Neural progenitor cell (in vitro differentiated cells): ENCODE measurements at regions not wholly inside any gene's neighbourhood (a gene's known extent, or its start where the extent isn't known, plus 50 kb on each side); places are given as distances from the start of the nearest gene placed in this dataset.

Source experiments
- DNase-seq: peaks from one replicate; pipeline ENCODE4 v3.0.0-alpha.2; 2016; ENCODE audit warnings: low spot score
- H2AFZ ChIP-seq: fragments of 200-600 bp; sonication (generic); replicated peaks from 2 replicates; pipeline ENCODE4 v1.6.1; 2016; ENCODE audit warnings: antibody characterized with exemption
- H3F3A ChIP-seq: fragments of 200-600 bp; sonication (generic); 2 replicates; pipeline ENCODE4 v1.6.1; 2016; ENCODE audit warnings: antibody characterized with exemption, low read depth
- H3K27ac ChIP-seq: fragments of 200-600 bp; sonication (generic); 2 replicates; pipeline ENCODE4 v1.5.1; 2016; ENCODE audit warnings: mild to moderate bottlenecking
- H3K27me3 ChIP-seq: fragments of 200-600 bp; sonication (generic); 2 replicates; pipeline ENCODE4 v1.6.1; 2016; ENCODE audit warnings: mild to moderate bottlenecking, moderate library complexity
- H3K36me3 ChIP-seq: fragments of 200-600 bp; sonication (generic); 2 replicates; pipeline ENCODE4 v1.5.1; 2016
- H3K4me1 ChIP-seq: fragments of 200-600 bp; sonication (generic); 2 replicates; pipeline ENCODE4 v1.6.1; 2016; ENCODE audit warnings: mixed run types
- H3K4me2 ChIP-seq: fragments of 200-600 bp; sonication (generic); 2 replicates; pipeline ENCODE4 v1.6.1; 2016
- H3K4me3 ChIP-seq: fragments of 200-600 bp; sonication (generic); 2 replicates; pipeline ENCODE4 v1.5.1; 2016
- H3K79me2 ChIP-seq: fragments of 200-600 bp; sonication (generic); 2 replicates; pipeline ENCODE4 v1.6.1; 2016; ENCODE audit warnings: low read depth
- H3K9ac ChIP-seq: fragments of 200-600 bp; sonication (generic); 2 replicates; pipeline ENCODE4 v1.6.1; 2016
- H3K9me3 ChIP-seq: fragments of 200-600 bp; sonication (generic); 2 replicates; pipeline ENCODE4 v1.5.1; 2016; ENCODE audit warnings: low read depth
- H4K20me1 ChIP-seq: fragments of 200-600 bp; sonication (generic); 2 replicates; pipeline ENCODE4 v1.6.1; 2016; ENCODE audit warnings: low read depth
- H3K27ac Mint-ChIP-seq: 3 replicates; pipeline ENCODE4 v1.8.0; 2021; ENCODE audit warnings: mixed read lengths
- H3K27me3 Mint-ChIP-seq: 2 replicates; pipeline ENCODE4 v1.8.0; 2022; ENCODE audit warnings: low read depth, mild to moderate bottlenecking, inconsistent platforms, moderate library complexity, mixed read lengths; ENCODE audit not compliant: insufficient read depth
- H3K36me3 Mint-ChIP-seq: 3 replicates; pipeline ENCODE4 v1.8.0; 2021; ENCODE audit warnings: mixed read lengths
- H3K4me1 Mint-ChIP-seq: 3 replicates; pipeline ENCODE4 v1.8.0; 2021; ENCODE audit warnings: mixed read lengths
- H3K4me3 Mint-ChIP-seq: 3 replicates; pipeline ENCODE4 v1.8.0; 2021; ENCODE audit warnings: mild to moderate bottlenecking, moderate library complexity, mixed read lengths
- H3K9me3 Mint-ChIP-seq: 3 replicates; pipeline ENCODE4 v1.8.0; 2020; ENCODE audit warnings: mixed read lengths
- EZH2 ChIP-seq: fragments of 200-600 bp; sonication (generic); IDR thresholded peaks from 2 replicates; pipeline ENCODE4 v1.6.1; 2017; ENCODE audit warnings: antibody characterized with exemption, mild to moderate bottlenecking, moderate library complexity
- EZH2phosphoT487 ChIP-seq: fragments of 200-600 bp; sonication (generic); IDR thresholded peaks from 2 replicates; pipeline ENCODE4 v1.6.1; 2017; ENCODE audit warnings: antibody characterized with exemption
- TF ChIP-seq, protein P1 (sequence below): fragments of 200-600 bp; sonication (generic); IDR thresholded peaks from 2 replicates; pipeline ENCODE4 v1.5.1; 2017; ENCODE audit warnings: antibody characterized with exemption, mild to moderate bottlenecking

DNA sequence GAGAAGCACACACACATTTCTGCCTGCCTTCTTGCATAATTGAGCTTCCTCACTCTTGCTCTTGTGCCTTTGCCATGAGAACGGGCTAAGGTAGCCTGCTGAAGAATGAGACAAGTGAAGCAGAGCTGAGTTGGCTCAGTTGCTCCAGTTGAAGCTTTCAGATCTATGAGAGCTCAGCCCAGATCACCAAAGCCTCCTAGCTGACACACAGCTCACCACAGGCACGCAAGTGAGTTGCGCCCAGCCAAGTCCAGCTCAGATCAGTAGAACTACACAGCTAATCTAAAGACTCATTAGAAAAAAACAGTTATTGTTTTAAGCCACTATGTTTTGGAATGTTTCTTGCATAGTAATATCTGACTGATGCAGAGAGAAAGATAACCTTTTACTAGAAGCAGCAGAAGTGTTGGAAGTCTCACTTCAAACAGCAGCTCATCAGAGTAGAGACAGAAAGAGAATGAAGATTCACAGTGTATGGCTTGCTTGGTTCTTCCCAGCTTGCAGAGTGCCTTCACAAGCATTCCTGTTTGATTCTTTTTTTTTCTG is 362.4 kb downstream of the MID1IP1 start:
- no peak for DNase-seq
- peaks cover 8% of the 10 kb centered on the region for H3K9me3 Mint-ChIP-seq
- Histone ChIP-seq H3K79me2 (no peaks in the 10 kb centered on the region), H3K9me3 (no peaks in the 10 kb centered on the region), H2AFZ (no peak overlapping the region), H3F3A (no peaks in the 10 kb centered on the region), H3K4me2 (no peak overlapping the region), H3K4me3 (no peak overlapping the region), H3K9ac (no peak overlapping the region), H3K27ac (no peak overlapping the region), H3K4me1 (no peaks in the 10 kb centered on the region), H4K20me1 (no peaks in the 10 kb centered on the region), H3K27me3 (peaks cover 30% of the 10 kb centered on the region), H3K36me3 (no peaks in the 10 kb centered on the region)
- peaks cover 2% of the 10 kb centered on the region for H3K4me1 Mint-ChIP-seq
- H3K27ac Mint-ChIP-seq: no peak overlapping the region
- TF ChIP-seq EZH2phosphoT487 (no peak), EZH2 (no peak)
- TF ChIP-seq, protein P1, sequence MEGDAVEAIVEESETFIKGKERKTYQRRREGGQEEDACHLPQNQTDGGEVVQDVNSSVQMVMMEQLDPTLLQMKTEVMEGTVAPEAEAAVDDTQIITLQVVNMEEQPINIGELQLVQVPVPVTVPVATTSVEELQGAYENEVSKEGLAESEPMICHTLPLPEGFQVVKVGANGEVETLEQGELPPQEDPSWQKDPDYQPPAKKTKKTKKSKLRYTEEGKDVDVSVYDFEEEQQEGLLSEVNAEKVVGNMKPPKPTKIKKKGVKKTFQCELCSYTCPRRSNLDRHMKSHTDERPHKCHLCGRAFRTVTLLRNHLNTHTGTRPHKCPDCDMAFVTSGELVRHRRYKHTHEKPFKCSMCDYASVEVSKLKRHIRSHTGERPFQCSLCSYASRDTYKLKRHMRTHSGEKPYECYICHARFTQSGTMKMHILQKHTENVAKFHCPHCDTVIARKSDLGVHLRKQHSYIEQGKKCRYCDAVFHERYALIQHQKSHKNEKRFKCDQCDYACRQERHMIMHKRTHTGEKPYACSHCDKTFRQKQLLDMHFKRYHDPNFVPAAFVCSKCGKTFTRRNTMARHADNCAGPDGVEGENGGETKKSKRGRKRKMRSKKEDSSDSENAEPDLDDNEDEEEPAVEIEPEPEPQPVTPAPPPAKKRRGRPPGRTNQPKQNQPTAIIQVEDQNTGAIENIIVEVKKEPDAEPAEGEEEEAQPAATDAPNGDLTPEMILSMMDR: no peak
- H3K4me3 Mint-ChIP-seq: no peak overlapping the region
- H3K27me3 Mint-ChIP-seq: peaks cover 6% of the 10 kb centered on the region
- H3K36me3 Mint-ChIP-seq: no peaks in the 10 kb centered on the region

DNA sequence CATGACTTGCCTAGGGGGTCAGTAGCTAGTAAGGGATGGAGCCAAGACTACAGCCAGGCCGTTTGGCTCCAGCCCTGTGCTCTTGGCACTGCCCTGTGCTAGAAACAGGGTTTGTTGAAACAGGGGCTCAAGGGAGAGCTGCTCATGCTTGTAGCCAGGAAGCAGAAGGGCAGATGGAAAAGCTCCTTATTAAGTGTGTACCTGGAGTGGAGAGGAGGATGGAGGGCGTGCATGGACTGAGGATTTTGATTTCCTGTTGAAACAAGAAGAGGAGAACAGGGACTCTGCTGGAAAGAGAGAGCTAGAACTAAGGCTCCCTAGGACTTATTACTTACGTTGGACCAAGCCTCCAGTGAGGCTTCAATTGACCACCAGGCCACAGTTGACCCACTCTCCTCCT is 363.0 kb downstream of the MID1IP1 start:
- Mint-ChIP-seq H3K27me3 (peaks cover 6% of the 10 kb centered on the region), H3K36me3 (no peaks in the 10 kb centered on the region), H3K4me3 (no peak overlapping the region), H3K4me1 (no peaks in the 10 kb centered on the region), H3K9me3 (peaks cover 10% of the 10 kb centered on the region), H3K27ac (no peak overlapping the region)
- no peaks in the 10 kb centered on the region for H3K9me3 ChIP-seq
- H3K9ac ChIP-seq: no peak overlapping the region
- H3F3A ChIP-seq: no peaks in the 10 kb centered on the region
- H3K27ac ChIP-seq: no peak overlapping the region
- TF ChIP-seq EZH2 (no peak), EZH2phosphoT487 (no peak)
- TF ChIP-seq, protein P1: no peak
- DNase-seq: no peak
- no peaks in the 10 kb centered on the region for H4K20me1 ChIP-seq
- no peaks in the 10 kb centered on the region for H3K79me2 ChIP-seq
- no peak overlapping the region for H3K4me3 ChIP-seq
- H2AFZ ChIP-seq: no peak overlapping the region
- peaks cover 30% of the 10 kb centered on the region for H3K27me3 ChIP-seq
- no peak overlapping the region for H3K4me2 ChIP-seq
- H3K36me3 ChIP-seq: no peaks in the 10 kb centered on the region
- no peaks in the 10 kb centered on the region for H3K4me1 ChIP-seq

DNA sequence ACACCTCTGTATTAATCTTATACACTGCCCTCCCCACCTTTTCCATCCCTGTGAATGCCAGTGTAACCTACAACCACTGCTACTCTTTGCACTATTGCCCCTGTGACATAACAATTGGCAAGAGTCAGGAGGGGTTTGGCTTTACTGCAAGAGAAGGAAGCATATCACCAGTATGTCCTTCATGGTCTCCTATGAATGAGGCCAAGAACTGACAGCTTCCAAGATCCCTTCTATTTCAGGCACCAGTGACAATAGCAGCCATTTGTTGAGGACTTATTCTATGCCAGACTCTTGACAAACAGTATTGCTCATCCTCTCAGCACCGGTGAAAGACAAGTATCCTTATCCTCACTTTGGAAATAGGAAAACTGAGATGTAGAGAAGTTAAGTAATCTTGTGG is 363.9 kb downstream of the MID1IP1 start:
- Histone ChIP-seq H3K4me2 (no peak overlapping the region), H3K36me3 (no peaks in the 10 kb centered on the region), H2AFZ (no peak overlapping the region), H3K9ac (no peak overlapping the region), H3K4me1 (no peaks in the 10 kb centered on the region), H3F3A (no peaks in the 10 kb centered on the region), H3K79me2 (no peaks in the 10 kb centered on the region), H4K20me1 (no peaks in the 10 kb centered on the region), H3K9me3 (no peaks in the 10 kb centered on the region), H3K4me3 (no peak overlapping the region), H3K27ac (no peak overlapping the region), H3K27me3 (peaks cover 30% of the 10 kb centered on the region)
- TF ChIP-seq EZH2phosphoT487 (no peak), EZH2 (no peak)
- TF ChIP-seq, protein P1: no peak
- Mint-ChIP-seq H3K9me3 (peaks cover 7% of the 10 kb centered on the region), H3K27me3 (peaks cover 6% of the 10 kb centered on the region), H3K4me1 (no peaks in the 10 kb centered on the region), H3K36me3 (no peaks in the 10 kb centered on the region), H3K4me3 (no peak overlapping the region), H3K27ac (no peak overlapping the region)
- no peak for DNase-seq
